Chondrocyte (in vitro differentiated cells): ENCODE measurements at regions not wholly inside any gene's neighbourhood (a gene's known extent, or its start where the extent isn't known, plus 50 kb on each side); places are given as distances from the start of the nearest gene placed in this dataset.

ENCODE experiments used
- DNase-seq: peaks from one replicate; pipeline ENCODE4 v3.0.0; 2021; ENCODE audit warnings: mixed read lengths, low spot score
- H3K27ac Mint-ChIP-seq: one replicate; pipeline ENCODE4 v1.8.0; 2021; ENCODE audit warnings: mild to moderate bottlenecking, moderate library complexity, mixed read lengths; ENCODE audit not compliant: unreplicated experiment
- H3K27me3 Mint-ChIP-seq: 2 replicates; pipeline ENCODE4 v1.8.0; 2021; ENCODE audit warnings: low read depth, mixed read lengths
- H3K36me3 Mint-ChIP-seq: 2 replicates; pipeline ENCODE4 v1.8.0; 2021; ENCODE audit warnings: low read depth, mixed read lengths
- H3K4me1 Mint-ChIP-seq: 2 replicates; pipeline ENCODE4 v1.8.0; 2021; ENCODE audit warnings: low read depth, mild to moderate bottlenecking, mixed read lengths
- H3K4me3 Mint-ChIP-seq: one replicate; pipeline ENCODE4 v1.8.0; 2021; ENCODE audit warnings: mild to moderate bottlenecking, moderate library complexity, mixed read lengths; ENCODE audit not compliant: unreplicated experiment
- H3K9me3 Mint-ChIP-seq: 2 replicates; pipeline ENCODE4 v1.8.0; 2021; ENCODE audit warnings: low read depth, mixed read lengths
- CTCF ChIP-seq: fragments of 200-600 bp; sonication (generic); IDR thresholded peaks from 2 replicates; pipeline ENCODE4 v1.5.0; 2021; ENCODE audit warnings: antibody characterized with exemption, mild to moderate bottlenecking, moderate library complexity

- no peak for TF ChIP-seq CTCF
- H3K4me1 Mint-ChIP-seq: no peaks in the 10 kb centered on the region
- no peaks in the 10 kb centered on the region for H3K27me3 Mint-ChIP-seq
- H3K27ac Mint-ChIP-seq: no peak overlapping the region
- no peaks in the 10 kb centered on the region for H3K9me3 Mint-ChIP-seq
- H3K36me3 Mint-ChIP-seq: no peaks in the 10 kb centered on the region
- H3K4me3 Mint-ChIP-seq: no peak overlapping the region
- DNase-seq: no peak
Observed at GRCh38 chr6:9346923-9347322, 911.6 kb upstream of the SLC35B3 start.

- H3K27ac Mint-ChIP-seq: peak overlapping the region; percentile 54
- TF ChIP-seq CTCF: no peak
Observed at GRCh38 chr6:9335431-9335830, 900.1 kb upstream of the SLC35B3 start.

GRCh38 chr6:9334979-9335378, 899.6 kb upstream of the SLC35B3 start:
- H3K27me3 Mint-ChIP-seq: no peaks in the 10 kb centered on the region
- no peak overlapping the region for H3K4me3 Mint-ChIP-seq
- DNase-seq: no peak
- peaks cover 11% of the 10 kb centered on the region for H3K4me1 Mint-ChIP-seq
- H3K9me3 Mint-ChIP-seq: no peaks in the 10 kb centered on the region
- TF ChIP-seq CTCF: no peak
- H3K27ac Mint-ChIP-seq: peak overlapping the region; percentile 54
- no peaks in the 10 kb centered on the region for H3K36me3 Mint-ChIP-seq

More at GRCh38 chr6:9335431-9335830, 900.1 kb upstream of the SLC35B3 start:
- DNase-seq: no peak
- no peaks in the 10 kb centered on the region for H3K36me3 Mint-ChIP-seq
- H3K4me3 Mint-ChIP-seq: no peak overlapping the region
- no peaks in the 10 kb centered on the region for H3K27me3 Mint-ChIP-seq
- H3K9me3 Mint-ChIP-seq: no peaks in the 10 kb centered on the region
- H3K4me1 Mint-ChIP-seq: peaks cover 11% of the 10 kb centered on the region

- no peaks in the 10 kb centered on the region for H3K36me3 Mint-ChIP-seq
- no peak overlapping the region for H3K27ac Mint-ChIP-seq
- no peak for TF ChIP-seq CTCF
- peaks cover 13% of the 10 kb centered on the region for H3K9me3 Mint-ChIP-seq
- H3K27me3 Mint-ChIP-seq: no peaks in the 10 kb centered on the region
- H3K4me3 Mint-ChIP-seq: no peak overlapping the region
- peaks cover 11% of the 10 kb centered on the region for H3K4me1 Mint-ChIP-seq
- DNase-seq: no peak
Observed at GRCh38 chr6:9332241-9332780, 897.0 kb upstream of the SLC35B3 start.

- no peaks in the 10 kb centered on the region for H3K36me3 Mint-ChIP-seq
- no peak overlapping the region for H3K27ac Mint-ChIP-seq
- H3K9me3 Mint-ChIP-seq: no peaks in the 10 kb centered on the region
- H3K27me3 Mint-ChIP-seq: no peaks in the 10 kb centered on the region
- H3K4me1 Mint-ChIP-seq: peaks cover 6% of the 10 kb centered on the region
- DNase-seq: no peak
- no peak for TF ChIP-seq CTCF
- H3K4me3 Mint-ChIP-seq: no peak overlapping the region
Observed at GRCh38 chr6:9316831-9317230, 881.5 kb upstream of the SLC35B3 start.
